ENCODE measurements at regions not wholly inside any gene's neighbourhood (a gene's known extent, or its start where the extent isn't known, plus 50 kb on each side); places are given as distances from the start of the nearest gene placed in this dataset.
"Not testable (repeated sequence)": the region's sequence is repeated elsewhere in the genome, so short reads cannot be mapped to it uniquely, and the experiment has no call there.

- no peak for DNase-seq
Observed at GRCh38 chr13:70755456-70755855, 647.2 kb upstream of the KLHL1 start.

GRCh38 chr13:70747262-70747661 is 639.0 kb upstream of the KLHL1 start:
- DNase-seq, result no peak

- not testable (repeated sequence) for DNase-seq
Observed at GRCh38 chr13:70746469-70746868, 638.2 kb upstream of the KLHL1 start.

- DNase-seq, result no peak
Observed at GRCh38 chr13:70736622-70737317, 628.5 kb upstream of the KLHL1 start.

- DNase-seq, result no peak
Observed at GRCh38 chr13:70732611-70733010, 624.4 kb upstream of the KLHL1 start.

- no peak for DNase-seq
Observed at GRCh38 chr13:70729369-70729768, 621.1 kb upstream of the KLHL1 start.

GRCh38 chr13:70723732-70724131 is 615.5 kb upstream of the KLHL1 start:
- no peak for DNase-seq

- no peak for DNase-seq
Observed at GRCh38 chr13:70720386-70720785, 612.1 kb upstream of the KLHL1 start.

GRCh38 chr13:70714993-70715392 is 606.7 kb upstream of the KLHL1 start:
- DNase-seq, result no peak

- no peak for DNase-seq
Observed at GRCh38 chr13:70708775-70709174, 600.5 kb upstream of the KLHL1 start.

- no peak for DNase-seq
Observed at GRCh38 chr13:70703755-70704154, 595.5 kb upstream of the KLHL1 start.

- DNase-seq, result no peak
Observed at GRCh38 chr13:70694996-70695715, 586.9 kb upstream of the KLHL1 start.

GRCh38 chr13:70668983-70669382 is 560.7 kb upstream of the KLHL1 start:
- no peak for DNase-seq

GRCh38 chr13:70668293-70668692 is 560.0 kb upstream of the KLHL1 start:
- DNase-seq, result no peak

GRCh38 chr13:70666883-70667556 is 558.8 kb upstream of the KLHL1 start:
- DNase-seq, result no peak

GRCh38 chr13:70662231-70662940 is 554.1 kb upstream of the KLHL1 start:
- no peak for DNase-seq

- DNase-seq, result no peak
Observed at GRCh38 chr13:70644052-70644451, 535.8 kb upstream of the KLHL1 start.

- no peak for DNase-seq
Observed at GRCh38 chr13:70634893-70635292, 526.6 kb upstream of the KLHL1 start.

GRCh38 chr13:70630247-70630646 is 522.0 kb upstream of the KLHL1 start:
- DNase-seq, result no peak

GRCh38 chr13:70623239-70623638 is 515.0 kb upstream of the KLHL1 start:
- DNase-seq, result no peak

GRCh38 chr13:70622796-70623195 is 514.5 kb upstream of the KLHL1 start:
- no peak for DNase-seq

- DNase-seq, result no peak
Observed at GRCh38 chr13:70619936-70620335, 511.7 kb upstream of the KLHL1 start.

GRCh38 chr13:70616847-70617246 is 508.6 kb upstream of the KLHL1 start:
- no peak for DNase-seq

All from activated naive CD4-positive, alpha-beta T cell (primary cell).